ENCODE measurements at regions not wholly inside any gene's neighbourhood (a gene's known extent, or its start where the extent isn't known, plus 50 kb on each side); places are given as distances from the start of the nearest gene placed in this dataset.

- TF ChIP-seq CTCF (conservative IDR thresholded peaks at IDR 0.05; ENCODE audit: low read depth, low read length) = no peak
- no peak for TF ChIP-seq EZH2 (IDR thresholded peaks at IDR 0.05; ENCODE audit: low read length, unreplicated experiment)
- no peak for TF ChIP-seq EZH2phosphoT487 (IDR thresholded peaks at IDR 0.05; ENCODE audit: borderline replicate concordance, low read length)
Observed at GRCh38 chr2:192546565-192546964, 351.8 kb upstream of the TMEFF2 start.
